ENCODE measurements at regions not wholly inside any gene's neighbourhood (a gene's known extent, or its start where the extent isn't known, plus 50 kb on each side); places are given as distances from the start of the nearest gene placed in this dataset.

DNA sequence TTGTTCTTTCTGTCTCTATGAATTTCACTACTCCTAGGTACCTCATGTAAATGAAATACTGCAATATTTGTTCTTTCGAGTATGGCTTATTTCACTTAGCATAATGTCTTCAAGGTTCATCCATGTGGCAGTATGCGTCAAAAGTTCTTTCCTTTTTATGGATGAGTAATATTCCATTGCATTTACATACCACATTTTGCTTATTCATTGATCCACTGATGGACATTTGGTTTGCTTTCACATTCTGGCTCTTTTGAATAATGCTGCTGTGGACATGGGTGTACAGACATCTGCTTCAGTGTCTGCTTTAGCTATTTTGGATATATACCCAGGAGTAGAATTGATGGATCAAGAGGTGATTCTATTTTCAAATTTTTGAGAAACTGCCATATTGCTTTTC, 144.2 kb upstream of the PAPPA start:
- DNase-seq, result no peak

DNA sequence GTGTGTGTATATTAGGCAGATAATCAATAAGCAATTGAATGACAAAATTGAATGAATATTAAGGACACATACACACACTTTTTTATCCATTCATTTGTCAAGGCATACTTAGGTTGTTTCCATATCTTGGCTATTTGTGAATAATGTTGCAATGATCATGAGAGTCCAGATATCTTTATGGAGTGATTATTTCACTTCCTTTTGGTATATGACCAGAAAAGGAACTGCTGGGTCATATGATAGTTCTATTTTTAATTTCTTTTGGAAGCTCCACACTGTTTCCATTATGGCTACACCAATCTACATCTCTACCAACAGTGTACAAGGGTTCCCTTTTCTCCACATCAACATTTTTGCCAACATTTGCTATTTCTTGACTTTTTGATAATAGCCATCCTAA, 137.7 kb upstream of the PAPPA start:
- no peak for DNase-seq

GRCh38 chr9:116020146-116020545, 133.4 kb upstream of the PAPPA start:
- no peak for DNase-seq

DNA sequence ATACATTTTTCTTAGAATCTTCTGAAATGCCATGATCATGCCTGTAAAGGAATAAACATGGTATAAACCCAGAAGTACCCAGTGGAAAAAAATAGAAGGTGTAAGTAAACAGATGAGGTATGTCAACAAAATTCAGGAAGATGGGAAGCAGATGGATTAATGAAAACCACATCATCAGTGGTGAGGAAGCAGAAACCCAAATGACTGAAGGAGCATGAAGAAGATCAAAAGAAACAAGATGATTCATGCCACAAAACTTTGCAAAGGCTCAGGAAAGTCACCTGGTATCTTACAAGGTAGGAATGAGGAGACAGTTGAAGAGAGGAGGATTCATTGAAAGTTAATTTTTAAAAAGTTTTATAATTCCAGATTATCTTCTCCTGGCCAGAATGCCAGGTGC, 132.8 kb upstream of the PAPPA start:
- DNase-seq, result no peak

DNA sequence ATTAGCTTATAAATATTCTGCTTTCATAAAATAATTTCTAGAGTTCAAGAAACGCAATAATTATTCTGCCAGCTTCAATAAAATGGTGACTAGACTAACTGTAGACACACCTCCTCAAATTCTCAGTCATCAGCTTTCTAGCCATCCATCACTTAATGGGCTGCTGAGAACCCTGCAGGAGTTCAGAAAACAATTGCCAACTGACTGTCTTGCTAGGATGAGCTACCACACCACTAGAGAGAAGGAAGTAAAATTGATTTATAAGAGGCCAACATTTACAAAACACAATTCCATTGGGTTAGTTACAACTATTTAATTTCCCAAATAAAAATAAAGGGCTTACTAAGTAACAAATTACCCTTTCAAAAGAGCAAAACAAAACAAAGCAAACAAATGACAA, 126.5 kb upstream of the PAPPA start:
- no peak for DNase-seq

DNA sequence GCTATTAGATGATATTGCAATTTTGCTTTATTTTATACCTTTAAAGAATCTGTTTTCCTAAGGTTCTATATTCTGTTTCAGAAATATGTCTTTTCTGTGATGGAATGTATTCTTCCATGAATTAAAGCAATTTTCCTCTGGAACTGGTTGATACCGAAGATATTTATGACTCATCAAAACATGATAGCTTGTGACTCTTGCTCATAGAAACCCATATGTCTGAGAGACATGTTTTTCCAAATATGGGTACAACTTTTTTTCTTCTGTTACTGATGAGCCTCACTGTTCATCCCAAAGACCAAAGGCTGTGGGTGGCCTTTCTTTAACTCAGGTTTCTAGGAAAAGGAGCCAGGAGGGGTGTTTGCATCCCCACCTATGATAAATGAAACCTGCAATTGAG, 126.1 kb upstream of the PAPPA start:
- DNase-seq, result no peak

DNA sequence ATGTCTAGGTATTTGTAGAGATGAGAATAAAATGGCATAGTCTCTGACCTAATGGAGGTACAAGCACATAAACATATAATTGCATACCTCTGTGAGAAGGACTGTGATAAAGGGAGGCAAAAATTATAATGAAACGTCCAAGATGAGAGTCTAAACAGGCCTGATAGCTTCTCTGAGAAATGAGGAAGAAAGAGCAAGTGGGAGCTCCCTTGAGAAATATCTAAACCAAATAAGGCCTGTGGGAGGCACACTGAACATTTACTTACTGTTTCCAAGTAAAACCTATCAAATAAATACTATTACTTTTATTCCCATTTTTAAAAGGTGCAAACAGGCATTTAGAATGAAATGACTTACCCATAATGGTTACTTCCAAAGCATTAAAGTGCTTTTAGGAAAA, 125.6 kb upstream of the PAPPA start:
- no peak for DNase-seq

DNA sequence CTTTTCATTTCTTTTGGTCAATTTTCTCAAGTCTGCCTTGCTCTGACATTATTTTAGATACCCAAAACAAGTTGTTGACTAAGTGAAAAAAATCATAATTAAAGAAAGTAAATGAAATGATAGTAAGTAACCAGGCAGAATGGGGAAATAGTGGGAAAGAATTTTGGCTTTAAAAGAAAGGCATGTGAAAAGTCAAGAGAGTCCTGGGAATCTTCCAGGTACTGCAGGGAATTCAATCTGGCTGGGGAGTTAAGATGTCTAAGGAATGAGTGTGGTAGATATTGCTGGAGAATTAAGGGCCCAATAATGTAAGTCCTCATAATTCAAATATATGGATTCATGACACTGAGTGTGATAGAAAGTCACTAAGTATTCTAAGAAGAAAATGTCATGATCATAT, 123.1 kb upstream of the PAPPA start:
- no peak for DNase-seq

DNA sequence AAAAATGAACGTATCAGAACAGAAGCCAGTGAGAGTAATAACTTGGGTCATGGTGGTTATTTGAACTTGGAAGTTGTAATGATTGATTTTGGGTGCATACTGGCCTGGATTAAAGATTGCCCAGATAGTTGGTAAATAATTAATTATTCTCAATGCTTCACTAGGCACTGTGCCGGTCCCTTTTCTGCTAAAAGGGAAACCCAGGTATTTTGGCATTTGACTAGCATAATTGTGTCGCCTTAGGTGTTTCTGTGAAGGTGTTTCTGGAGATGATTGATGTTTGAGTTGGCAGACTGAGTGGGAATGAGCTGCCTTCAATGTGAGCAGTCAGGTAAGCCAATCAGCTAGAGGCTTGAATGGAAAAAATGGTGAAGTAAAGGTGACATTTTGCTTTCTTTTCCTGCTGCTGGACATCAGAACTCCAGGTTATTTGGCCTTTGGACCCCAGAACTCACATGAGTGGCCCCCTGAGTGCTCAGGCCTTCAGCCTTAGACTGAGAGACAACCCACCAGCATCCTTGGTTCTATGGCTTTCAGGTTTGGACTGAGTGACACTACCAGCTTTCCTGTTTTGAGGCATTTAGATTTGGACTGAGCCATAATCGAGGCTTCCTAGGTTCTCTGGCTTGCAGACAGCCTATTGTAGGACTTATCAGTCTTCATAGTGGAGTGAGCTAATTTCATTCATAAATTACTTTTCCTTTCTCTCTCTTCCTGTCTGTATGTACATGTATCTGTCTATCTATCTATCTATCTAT, 120.7 kb upstream of the PAPPA start:
- no peak for DNase-seq

DNA sequence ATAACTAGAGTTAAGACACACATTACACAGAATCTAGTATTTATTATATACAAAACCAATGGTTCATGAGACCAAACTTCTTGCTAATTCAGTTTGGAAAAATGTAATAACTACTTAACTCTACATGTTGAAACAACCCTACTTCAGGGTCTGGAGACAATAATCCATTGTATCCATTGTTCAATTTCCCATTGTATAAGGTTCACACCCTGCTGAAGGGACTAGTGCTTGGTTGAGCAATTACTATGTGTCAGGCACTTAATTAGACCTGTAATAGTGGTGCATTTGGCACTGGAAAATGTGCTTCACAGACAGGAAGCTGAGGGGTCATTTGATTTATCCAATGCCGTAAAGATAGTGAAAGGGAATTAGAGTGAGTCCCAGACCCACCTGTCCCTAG, 114.3 kb upstream of the PAPPA start:
- no peak for DNase-seq

GRCh38 chr9:116039893-116040292, 113.7 kb upstream of the PAPPA start:
- DNase-seq, result no peak

- DNase-seq, result no peak
Measured at GRCh38 chr9:116042321-116042720, 111.3 kb upstream of the PAPPA start.

DNA sequence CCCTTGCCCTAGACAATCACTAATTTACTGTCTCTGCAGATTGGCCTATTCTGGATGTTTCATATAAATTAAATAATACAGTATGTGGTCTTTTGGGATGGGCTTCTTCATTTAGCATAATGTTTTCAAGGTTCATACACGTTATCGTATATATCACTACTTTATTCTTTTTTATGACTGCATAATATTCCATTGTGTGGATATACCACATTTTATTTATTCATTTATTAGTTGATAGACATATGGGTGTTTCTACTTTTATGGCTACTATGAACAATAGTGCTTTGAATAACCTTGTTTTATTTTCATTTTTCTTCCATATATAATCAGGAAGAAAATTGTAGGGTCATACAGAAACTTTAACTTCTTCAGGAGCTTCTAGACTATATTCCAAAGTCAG, 108.5 kb upstream of the PAPPA start:
- DNase-seq, result no peak

GRCh38 chr9:116048081-116048480, 105.5 kb upstream of the PAPPA start:
- no peak for DNase-seq

GRCh38 chr9:116049456-116049855, 104.1 kb upstream of the PAPPA start:
- no peak for DNase-seq

GRCh38 chr9:116051528-116051927, 102.1 kb upstream of the PAPPA start:
- DNase-seq, result no peak

DNA sequence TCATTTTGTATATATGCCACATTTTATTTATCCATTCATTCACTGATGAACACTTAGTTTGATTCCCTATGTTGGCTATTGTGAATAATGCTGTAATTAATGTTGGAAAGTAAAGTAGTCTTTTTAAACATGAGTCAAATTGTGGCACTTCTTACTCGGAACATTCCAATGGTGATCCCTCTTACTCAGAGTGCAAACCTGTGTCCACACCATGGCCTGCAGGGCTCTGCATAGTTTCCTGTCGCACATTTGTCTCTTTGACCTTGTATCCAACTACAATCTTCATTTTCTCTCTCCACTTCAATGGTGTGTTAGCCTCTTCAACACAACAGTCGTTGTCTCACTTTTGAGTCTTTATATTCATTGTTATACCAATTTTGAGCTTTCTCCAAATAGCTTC, 98.1 kb upstream of the PAPPA start:
- no peak for DNase-seq

GRCh38 chr9:116057371-116057770, 96.2 kb upstream of the PAPPA start:
- no peak for DNase-seq

- no peak for DNase-seq
Measured at GRCh38 chr9:116058421-116058820, 95.2 kb upstream of the PAPPA start.

- no peak for DNase-seq
Measured at GRCh38 chr9:116059466-116059865, 94.1 kb upstream of the PAPPA start.

DNA sequence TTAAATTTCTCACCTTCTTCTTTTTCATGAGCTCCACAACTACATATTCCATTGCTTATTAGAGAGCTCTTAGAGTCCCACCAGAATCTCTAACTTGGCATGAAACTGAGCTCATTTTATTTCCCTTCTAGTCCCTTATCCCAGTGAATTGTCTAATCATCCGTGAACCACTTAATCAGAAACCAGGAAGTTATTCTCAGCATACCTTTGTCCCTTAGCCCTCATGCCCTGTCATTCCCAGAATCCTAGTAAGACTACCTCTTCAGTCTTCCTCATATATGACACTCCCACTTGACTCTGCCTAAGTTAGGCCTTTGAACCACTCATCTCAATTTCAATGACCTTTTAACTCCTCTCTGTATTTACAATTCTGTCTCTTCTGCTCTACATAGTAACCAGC, 93.0 kb upstream of the PAPPA start:
- no peak for DNase-seq

- DNase-seq, result no peak
Measured at GRCh38 chr9:116061546-116062205, 91.9 kb upstream of the PAPPA start.

- DNase-seq, result no peak
Measured at GRCh38 chr9:116062206-116062550, 91.4 kb upstream of the PAPPA start.

DNA sequence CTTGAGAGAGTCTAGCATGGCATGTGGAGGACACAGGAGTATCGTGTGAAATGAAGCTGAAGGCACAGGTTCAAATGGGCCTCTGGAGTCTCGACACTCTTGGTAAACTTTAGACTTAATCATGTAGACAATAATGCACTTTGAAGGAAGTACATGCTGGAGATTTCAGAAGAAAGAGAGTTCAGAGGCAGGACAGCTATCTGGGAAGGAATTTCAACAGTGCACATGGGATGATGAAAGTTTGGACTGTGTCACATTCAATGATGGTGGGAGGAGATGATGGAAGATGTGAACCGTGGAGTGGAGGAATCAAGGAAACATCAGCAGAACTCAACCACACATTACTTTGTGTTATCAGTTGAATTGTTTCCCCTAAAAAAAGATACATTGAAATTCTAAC, 88.6 kb upstream of the PAPPA start:
- no peak for DNase-seq

- DNase-seq, result no peak
Measured at GRCh38 chr9:116066221-116066620, 87.4 kb upstream of the PAPPA start.
